SK-N-SH (cell line): ENCODE measurements at regions not wholly inside any gene's neighbourhood (a gene's known extent, or its start where the extent isn't known, plus 50 kb on each side); places are given as distances from the start of the nearest gene placed in this dataset.

Experiments used
- CTCF ChIA-PET: fragments of 300-600, 350-600 bp; formaldehyde crosslinking; extraction: SDS; loops from one replicate; lab custom pipeline; 2021; lab: Yijun Ruan, JAX
- POLR2A ChIA-PET: fragments of 350-600 bp; sonication (Branson Sonifier 250); formaldehyde crosslinking; extraction: SDS; loops from one replicate; lab custom pipeline; 2020; ENCODE audit warnings: antibody characterized with exemption, inconsistent platforms; lab: Yijun Ruan, JAX
- DNase-seq: peaks from one replicate; pipeline ENCODE4 v3.0.0; 2012
- H2AFZ ChIP-seq: fragments of 200-600 bp; sonication (generic); 2 replicates; pipeline ENCODE4 v1.8.1; 2016; ENCODE audit warnings: antibody characterized with exemption, mild to moderate bottlenecking, low read depth
- H3F3A ChIP-seq: fragments of 200-600 bp; sonication (generic); replicated peaks from 2 replicates; pipeline ENCODE3; 2016; ENCODE audit warnings: antibody characterized with exemption, mild to moderate bottlenecking; ENCODE audit not compliant: insufficient read depth
- H3K27ac ChIP-seq, 2 experiments: fragments of 200-500 bp in 1 of 2; fragments of 200-600 bp in 1 of 2; sonication (Bioruptor generic) in 1 of 2; sonication (generic), shearing (Covaris generic) in 1 of 2; 2 replicates each; pipeline versions ENCODE4 v1.5.1 to v1.6.1; 2014 to 2016; ENCODE audit warnings: low read depth in 2 of 2, inconsistent platforms in 1 of 2, low read length in 1 of 2, mild to moderate bottlenecking in 1 of 2, mixed read lengths in 1 of 2
- H3K27me3 ChIP-seq: fragments of 200-600 bp; sonication (generic), shearing (Covaris generic); 2 replicates; pipeline ENCODE4 v1.6.1; 2016; ENCODE audit warnings: mixed run types; ENCODE audit not compliant: insufficient read depth
- H3K36me3 ChIP-seq, 2 experiments: fragments of 200-500 bp in 1 of 2; fragments of 200-600 bp in 1 of 2; sonication (Bioruptor generic) in 1 of 2; sonication (generic) in 1 of 2; replicated peaks in 1 of 2; 2 replicates each; pipeline versions ENCODE3 to v1.5.1; 2014 to 2016; ENCODE audit warnings: low read length in 1 of 2, mild to moderate bottlenecking in 1 of 2; ENCODE audit not compliant: insufficient read depth in 2 of 2, control insufficient read depth in 1 of 2
- H3K4me1 ChIP-seq, 2 experiments: fragments of 200-500 bp in 1 of 2; fragments of 200-600 bp in 1 of 2; sonication (Bioruptor generic) in 1 of 2; sonication (generic), shearing (Covaris generic) in 1 of 2; 2 replicates each; pipeline versions ENCODE4 v1.5.1 to v1.6.1; 2014 to 2016; ENCODE audit warnings: low read depth in 1 of 2, low read length in 1 of 2, mixed run types in 1 of 2; ENCODE audit not compliant: insufficient read depth in 2 of 2, control insufficient read depth in 1 of 2
- H3K4me2 ChIP-seq: fragments of 200-600 bp; sonication (generic), shearing (Covaris generic); 2 replicates; pipeline ENCODE4 v1.6.1; 2017; ENCODE audit warnings: mixed run types
- H3K4me3 ChIP-seq, 2 experiments: fragments of 200-500 bp in 1 of 2; fragments of 200-600 bp in 1 of 2; sonication (Bioruptor generic) in 1 of 2; sonication (generic), shearing (Covaris generic) in 1 of 2; 2 replicates each; pipeline versions ENCODE4 v1.5.1 to v1.8.1; 2014 to 2016; ENCODE audit warnings: low read depth in 2 of 2, inconsistent platforms in 1 of 2, low read length in 1 of 2, mild to moderate bottlenecking in 1 of 2, mixed read lengths in 1 of 2, moderate library complexity in 1 of 2
- H3K79me2 ChIP-seq: fragments of 200-600 bp; sonication (generic); 2 replicates; pipeline ENCODE4 v1.8.1; 2017; ENCODE audit warnings: mild to moderate bottlenecking; ENCODE audit not compliant: insufficient read depth
- H3K9ac ChIP-seq: fragments of 200-600 bp; sonication (generic); 2 replicates; pipeline ENCODE4 v1.6.1; 2017; ENCODE audit warnings: mixed run types
- H3K9me2 ChIP-seq: fragments of 200-600 bp; sonication (generic); 2 replicates; pipeline ENCODE4 v1.6.1; 2017; ENCODE audit warnings: mixed run types
- H3K9me3 ChIP-seq: fragments of 200-600 bp; sonication (generic); 2 replicates; pipeline ENCODE4 v1.6.1; 2017; ENCODE audit warnings: mixed run types, mild to moderate bottlenecking, moderate library complexity
- H4K20me1 ChIP-seq: fragments of 200-600 bp; sonication (generic); 2 replicates; pipeline ENCODE4 v1.6.1; 2017; ENCODE audit warnings: mild to moderate bottlenecking, mixed run types; ENCODE audit not compliant: insufficient read depth
- CHD2 ChIP-seq: fragments of 150-350 bp; IDR thresholded peaks from 2 replicates; pipeline ENCODE4 v1.6.1; 2018; ENCODE audit warnings: low read length; ENCODE audit not compliant: partially characterized antibody
- CTCF ChIP-seq: fragments of 200-600 bp; sonication (generic); IDR thresholded peaks from 2 replicates; pipeline ENCODE4 v1.6.1; 2017; ENCODE audit warnings: antibody characterized with exemption, mild to moderate bottlenecking, moderate library complexity
- EZH2phosphoT487 ChIP-seq: fragments of 200-600 bp; sonication (generic); IDR thresholded peaks from 2 replicates; pipeline ENCODE4 v1.6.1; 2017; ENCODE audit warnings: low read depth, mixed run types, mild to moderate bottlenecking, antibody characterized with exemption, moderate library complexity, borderline replicate concordance
- FOSL2 ChIP-seq: IDR thresholded peaks from 2 replicates; pipeline ENCODE4 v1.4.0; 2012; ENCODE audit warnings: low read depth, mild to moderate bottlenecking, moderate library complexity, borderline replicate concordance
- FOXJ3 ChIP-seq: sonication (generic); formaldehyde crosslinking; IDR thresholded peaks from 2 replicates; pipeline ENCODE4 v1.5.1; 2020; ENCODE audit warnings: mild to moderate bottlenecking, missing genetic modification reagents
- FOXM1 ChIP-seq: IDR thresholded peaks from 2 replicates; pipeline ENCODE4 v1.4.0; 2012; ENCODE audit warnings: low read depth, mild to moderate bottlenecking
- GABPA ChIP-seq: IDR thresholded peaks from 2 replicates; pipeline ENCODE4 v1.4.0; 2012; ENCODE audit warnings: low read depth, mild to moderate bottlenecking
- MAX ChIP-seq: IDR thresholded peaks from 2 replicates; pipeline ENCODE4 v1.4.0; 2012; ENCODE audit warnings: low read depth
- MEF2A ChIP-seq: IDR thresholded peaks from 2 replicates; pipeline ENCODE4 v1.4.0; 2012; ENCODE audit warnings: low read depth, borderline replicate concordance
- NFIC ChIP-seq: IDR thresholded peaks from 2 replicates; pipeline ENCODE4 v1.4.0; 2012; ENCODE audit warnings: borderline replicate concordance
- NRF1 ChIP-seq: IDR thresholded peaks from 2 replicates; pipeline ENCODE4 v1.6.1; 2012; ENCODE audit warnings: low read depth, mild to moderate bottlenecking, low read length
- PBX3 ChIP-seq: IDR thresholded peaks from 2 replicates; pipeline ENCODE4; 2012
- RFX5 ChIP-seq: IDR thresholded peaks from 2 replicates; pipeline ENCODE4 v1.6.1; 2012; ENCODE audit warnings: mild to moderate bottlenecking, improper control_type of control experiment, low read length
- RXRA ChIP-seq: IDR thresholded peaks from 2 replicates; pipeline ENCODE4 v1.4.0; 2012; ENCODE audit warnings: low read depth, mild to moderate bottlenecking, borderline replicate concordance
- TEAD4 ChIP-seq: IDR thresholded peaks from 2 replicates; pipeline ENCODE4 v1.4.0; 2012; ENCODE audit warnings: mild to moderate bottlenecking, borderline replicate concordance; ENCODE audit not compliant: insufficient read depth
- YY1 ChIP-seq: IDR thresholded peaks from 2 replicates; pipeline ENCODE4 v1.4.0; 2012; ENCODE audit warnings: low read depth, mild to moderate bottlenecking
- WGBS: methylation state at CpG from one replicate; pipeline ENCODE4 v1.1.6; 2017; ENCODE audit warnings: low lambda C conversion rate; 5-methylcytosine and 5-hydroxymethylcytosine counted together

GRCh38 chr22:22032906-22033802, 50.6 kb upstream of the TOP3B start:
- Histone ChIP-seq H3K4me3 (no peak overlapping the region), H4K20me1 (no peaks in the 10 kb centered on the region), H3F3A (no peaks in the 10 kb centered on the region), H3K79me2 (no peaks in the 10 kb centered on the region), H3K36me3 (no peaks in the 10 kb centered on the region), H3K27ac (no peak overlapping the region), H3K4me1 (no peaks in the 10 kb centered on the region), H2AFZ (no peak overlapping the region), H3K9me3 (no peaks in the 10 kb centered on the region), H3K9me2 (no peaks in the 10 kb centered on the region), H3K27me3 (no peaks in the 10 kb centered on the region; the same call in 1 of the 2 replicates), H3K9ac (no peak overlapping the region), H3K4me2 (no peak overlapping the region)
- no peak for DNase-seq
- TF ChIP-seq RXRA, result no peak
- TF ChIP-seq MAX, result no peak
- TF ChIP-seq YY1, result no peak
- TF ChIP-seq CHD2, result no peak
- no peak for TF ChIP-seq PBX3
- no peak for TF ChIP-seq MEF2A
- TF ChIP-seq CTCF, result no peak
- no peak for TF ChIP-seq NRF1
- no peak for TF ChIP-seq NFIC
- TF ChIP-seq FOXM1, result no peak
- TF ChIP-seq EZH2phosphoT487, result no peak
- no peak for TF ChIP-seq TEAD4
- no peak for TF ChIP-seq GABPA
- no peak for TF ChIP-seq FOSL2
- TF ChIP-seq RFX5, result no peak
- no peak for TF ChIP-seq FOXJ3 (CRISPR knock-in tag)
- WGBS, result 27% methylated on average over 7 of the region's 7 CpGs
- ChIA-PET POLR2A (no interaction called here), CTCF (interaction anchor here (1.0 to 1.8 kb wide), 3 partner anchors 9 to 167 kb away, joined by 3 to 4 read pairs (median 3); no protein-coding TSS in a partner anchor)
